IMR-90 (cell line): ENCODE measurements at regions not wholly inside any gene's neighbourhood (a gene's known extent, or its start where the extent isn't known, plus 50 kb on each side); places are given as distances from the start of the nearest gene placed in this dataset.

Experiments
- ATAC-seq: fragments of 200-7000 bp; cut with Tn5 transposase; 2 replicates; pipeline ENCODE4 v1.9.1; 2020; ENCODE audit warnings: low read depth, mild to moderate bottlenecking, moderate library complexity
- BruUV-seq: library from RNA; stranded (reverse); fragments of 400-500 nt; replicated peaks from 2 replicates; lab custom pipeline; 2021; lab: Mats Ljungman, UMichigan
- CTCF ChIA-PET: fragments of 300-600 bp; formaldehyde crosslinking; extraction: SDS; loops from one replicate; lab custom pipeline; 2021; ENCODE audit warnings: antibody characterized with exemption; lab: Yijun Ruan, JAX
- POLR2A ChIA-PET: fragments of 300-600 bp; sonication (Branson Sonifier 250); formaldehyde crosslinking; loops from one replicate; lab custom pipeline; 2022; ENCODE audit warnings: antibody characterized with exemption; ENCODE audit not compliant: unreplicated experiment; lab: Charles Lee
- DNase-seq: peaks from one replicate; pipeline ENCODE4 v3.0.0; 2013
- H2AFZ ChIP-seq: replicated peaks from 2 replicates; pipeline ENCODE3; 2013; ENCODE audit warnings: low read length, mild to moderate bottlenecking; ENCODE audit not compliant: poor library complexity
- H2AK5ac ChIP-seq: 2 replicates; pipeline ENCODE4 v1.6.1; 2013; ENCODE audit warnings: low read depth, low read length, inconsistent platforms
- H2AK9ac ChIP-seq: replicated peaks from 2 replicates; pipeline ENCODE3; 2013; ENCODE audit warnings: mild to moderate bottlenecking, low read depth, low read length, moderate library complexity; ENCODE audit not compliant: poor library complexity
- H2BK120ac ChIP-seq: 2 replicates; pipeline ENCODE4 v1.6.1; 2013; ENCODE audit warnings: low read depth, low read length, inconsistent platforms
- H2BK15ac ChIP-seq: 3 replicates; pipeline ENCODE4 v1.6.1; 2013; ENCODE audit warnings: low read depth, low read length, inconsistent platforms
- H2BK20ac ChIP-seq: 2 replicates; pipeline ENCODE4 v1.6.1; 2013; ENCODE audit warnings: low read depth, mild to moderate bottlenecking, inconsistent platforms, low read length, moderate library complexity
- H2BK5ac ChIP-seq: 2 replicates; pipeline ENCODE4 v1.6.1; 2013; ENCODE audit warnings: mild to moderate bottlenecking, low read depth, low read length, inconsistent platforms; ENCODE audit not compliant: poor library complexity, severe bottlenecking
- H3K14ac ChIP-seq: replicated peaks from 2 replicates; pipeline ENCODE4 v1.6.1; 2013; ENCODE audit warnings: low read depth, low read length, inconsistent platforms
- H3K18ac ChIP-seq: 2 replicates; pipeline ENCODE4 v1.6.1; 2013; ENCODE audit warnings: low read depth, low read length, control low read depth
- H3K23ac ChIP-seq: 2 replicates; pipeline ENCODE4 v1.6.1; 2013; ENCODE audit warnings: low read depth, low read length, inconsistent platforms
- H3K27ac ChIP-seq: 2 replicates; pipeline ENCODE4 v1.5.1; 2013; ENCODE audit warnings: mild to moderate bottlenecking, control low read depth, low read length; ENCODE audit not compliant: insufficient read depth
- H3K27me3 ChIP-seq: 2 replicates; pipeline ENCODE4 v1.6.1; 2013; ENCODE audit warnings: low read length; ENCODE audit not compliant: control insufficient read depth, insufficient read depth
- H3K36me3 ChIP-seq: 2 replicates; pipeline ENCODE4 v1.6.1; 2013; ENCODE audit warnings: low read length, mixed read lengths; ENCODE audit not compliant: control insufficient read depth, insufficient read depth
- H3K4ac ChIP-seq: 2 replicates; pipeline ENCODE4 v1.6.1; 2013; ENCODE audit warnings: low read depth, low read length, inconsistent platforms
- H3K4me1 ChIP-seq: 2 replicates; pipeline ENCODE4 v1.6.1; 2013; ENCODE audit warnings: low read length, mixed read lengths; ENCODE audit not compliant: control insufficient read depth, insufficient read depth
- H3K4me2 ChIP-seq: 2 replicates; pipeline ENCODE4 v1.6.1; 2013; ENCODE audit warnings: low read depth, mild to moderate bottlenecking, control low read depth, low read length, moderate library complexity
- H3K4me3 ChIP-seq: 2 replicates; pipeline ENCODE4 v1.5.1; 2013; ENCODE audit warnings: low read depth, mild to moderate bottlenecking, control low read depth, low read length, moderate library complexity; ENCODE audit not compliant: insufficient read depth
- H3K56ac ChIP-seq: 2 replicates; pipeline ENCODE4 v1.6.1; 2013; ENCODE audit warnings: low read length, inconsistent platforms; ENCODE audit not compliant: insufficient read depth; ENCODE audit errors: extremely low read depth
- H3K79me1 ChIP-seq, 2 experiments: 2 replicates each; pipeline ENCODE4 v1.6.1; 2013; ENCODE audit warnings: low read length in 2 of 2, inconsistent platforms in 1 of 2, low read depth in 1 of 2
- H3K9ac ChIP-seq: 2 replicates; pipeline ENCODE4 v1.6.1; 2013; ENCODE audit warnings: low read depth, low read length, control low read depth
- H3K9me1 ChIP-seq: 2 replicates; pipeline ENCODE4 v1.6.1; 2013; ENCODE audit warnings: low read length, inconsistent platforms; ENCODE audit not compliant: insufficient read depth
- H3K9me3 ChIP-seq: 2 replicates; pipeline ENCODE4 v1.6.1; 2013; ENCODE audit warnings: low read length; ENCODE audit not compliant: control insufficient read depth, insufficient read depth
- H4K20me1 ChIP-seq: 2 replicates; pipeline ENCODE4 v1.6.1; 2013; ENCODE audit warnings: low read length, inconsistent platforms; ENCODE audit not compliant: insufficient read depth
- H4K5ac ChIP-seq: 2 replicates; pipeline ENCODE4 v1.6.1; 2013; ENCODE audit warnings: mild to moderate bottlenecking, low read depth, low read length, control low read depth
- H4K8ac ChIP-seq, 2 experiments: 2 replicates each; pipeline ENCODE4 v1.6.1; 2013; ENCODE audit warnings: low read depth in 2 of 2, low read length in 2 of 2, control low read depth in 1 of 2, inconsistent platforms in 1 of 2
- H4K91ac ChIP-seq: 2 replicates; pipeline ENCODE4 v1.6.1; 2013; ENCODE audit warnings: low read depth, low read length, inconsistent platforms; ENCODE audit not compliant: insufficient read depth
- CHD1 ChIP-seq: IDR thresholded peaks from 2 replicates; pipeline ENCODE4 v1.6.1; 2012; ENCODE audit warnings: low read depth, low read length, improper control_type of control experiment
- CTCF ChIP-seq: conservative IDR thresholded peaks from 2 replicates; pipeline ENCODE4 v1.5.1; 2012; ENCODE audit warnings: mild to moderate bottlenecking, low read depth, low read length, improper control_type of control experiment
- ELK1 ChIP-seq: fragments of 150-350 bp; IDR thresholded peaks from 2 replicates; pipeline ENCODE4 v1.6.1; 2016; ENCODE audit warnings: low read depth, mild to moderate bottlenecking, low read length, moderate library complexity, borderline replicate concordance
- FOS ChIP-seq: fragments of 150-350 bp; IDR thresholded peaks from 2 replicates; pipeline ENCODE4 v1.6.1; 2016; ENCODE audit warnings: low read depth, low read length
- MAFK ChIP-seq: IDR thresholded peaks from 2 replicates; pipeline ENCODE4 v1.6.1; 2012; ENCODE audit warnings: low read depth, low read length, improper control_type of control experiment
- MAZ ChIP-seq: IDR thresholded peaks from 2 replicates; pipeline ENCODE4 v1.6.1; 2012; ENCODE audit warnings: low read depth, mild to moderate bottlenecking, low read length, improper control_type of control experiment, moderate library complexity, borderline replicate concordance
- MXI1 ChIP-seq: IDR thresholded peaks from 2 replicates; pipeline ENCODE4 v1.6.1; 2012; ENCODE audit warnings: low read depth, mild to moderate bottlenecking, low read length, moderate library complexity, borderline replicate concordance
- POLR2A ChIP-seq: IDR thresholded peaks from 2 replicates; pipeline ENCODE4 v1.6.1; 2012; ENCODE audit warnings: mild to moderate bottlenecking, low read depth, low read length
- RCOR1 ChIP-seq: IDR thresholded peaks from 2 replicates; pipeline ENCODE4 v1.6.1; 2012; ENCODE audit warnings: mild to moderate bottlenecking, low read length, improper control_type of control experiment; ENCODE audit not compliant: insufficient replicate concordance
- RFX5 ChIP-seq: IDR thresholded peaks from 2 replicates; pipeline ENCODE4 v1.8.0; 2012; ENCODE audit warnings: low read depth, mild to moderate bottlenecking, low read length, moderate library complexity
- SMC3 ChIP-seq: fragments of 150-350 bp; IDR thresholded peaks from 2 replicates; pipeline ENCODE4 v1.6.1; 2016; ENCODE audit warnings: low read depth, mild to moderate bottlenecking, antibody characterized with exemption, low read length, moderate library complexity
- USF2 ChIP-seq: fragments of 150-350 bp; IDR thresholded peaks from 2 replicates; pipeline ENCODE4 v1.6.1; 2017; ENCODE audit warnings: mild to moderate bottlenecking, antibody characterized with exemption, low read length, low read depth
- WGBS, 2 experiments: methylation state at CpG; one replicate each; pipeline versions ENCODE4 v1.1.5 to v1.1.7; 2013; ENCODE audit warnings: missing lambda C conversion rate in 2 of 2; ENCODE audit not compliant: insufficient read length in 1 of 2; ENCODE audit errors: extremely low coverage in 2 of 2; 5-methylcytosine and 5-hydroxymethylcytosine counted together
- dilution Hi-C: fragments of 300-500 bp; cut with HindIII; formaldehyde crosslinking; loops from one replicate; pipeline ENCODE4 v1.14.3; 2018; ENCODE audit warnings: low sequenced_read_pairs; ENCODE audit not compliant: unreplicated experiment
- in situ Hi-C: fragments of 300-500 bp; cut with MboI; formaldehyde crosslinking; loops from 3 replicates; pipeline ENCODE4 v1.14.3; 2019; ENCODE audit warnings: low sequenced_read_pairs, inconsistent platforms, mixed read lengths
- intact Hi-C: fragments of 100-400 bp; cut with micrococcal nuclease; formaldehyde crosslinking; loops from 2 replicates; pipeline ENCODE4 v1.10.0; 2022

GRCh38 chr7:155211173-155211572, 86.5 kb upstream of the INSIG1 start:
- H3K36me3 ChIP-seq: no peaks in the 10 kb centered on the region
- peaks cover 10% of the 10 kb centered on the region for H3K4me1 ChIP-seq
- H2BK5ac ChIP-seq: no peak overlapping the region
- H3K27ac ChIP-seq: no peak overlapping the region
- DNase-seq (no peak), ATAC-seq (no peak)
- H4K8ac ChIP-seq: no peak overlapping the region
- no peak overlapping the region for H3K18ac ChIP-seq
- WGBS, 2 experiments: no CpG with 5 or more reads among the region's 6 CpGs
- dilution Hi-C loops (no loop called here), intact Hi-C loops (no loop called here), in situ Hi-C loops (no loop called here)
- H3K56ac ChIP-seq: no peak overlapping the region
- H3K4me3 ChIP-seq: no peak overlapping the region
- H3K9ac ChIP-seq: no peak overlapping the region
- H4K20me1 ChIP-seq: no peaks in the 10 kb centered on the region
- H4K5ac ChIP-seq: no peak overlapping the region
- no peak overlapping the region for H3K4me2 ChIP-seq
- no peak overlapping the region for H2BK20ac ChIP-seq
- ChIA-PET POLR2A (no interaction called here), CTCF (no interaction called here)
- no peak overlapping the region for H2AFZ ChIP-seq
- H3K9me3 ChIP-seq: no peaks in the 10 kb centered on the region
- no peak overlapping the region for H3K23ac ChIP-seq
- H3K9me1 ChIP-seq: peaks cover 20% of the 10 kb centered on the region
- no peaks in the 10 kb centered on the region for H3K79me1 ChIP-seq
- BruUV-seq: no TSS peak
- no peak overlapping the region for H3K14ac ChIP-seq
- no peak overlapping the region for H4K91ac ChIP-seq
- H2BK15ac ChIP-seq: no peak overlapping the region
- no peaks in the 10 kb centered on the region for H3K27me3 ChIP-seq
- no peak overlapping the region for H2AK9ac ChIP-seq
- H3K4ac ChIP-seq: no peak overlapping the region
- 0 out of 2 replicates have a peak overlapping the region, but pooled peaks have one; percentile 33 for H2AK5ac ChIP-seq
- no peak overlapping the region for H2BK120ac ChIP-seq
- no peak for TF ChIP-seq POLR2A
- no peak for TF ChIP-seq CTCF
- TF ChIP-seq RFX5: no peak
- no peak for TF ChIP-seq USF2
- TF ChIP-seq FOS: no peak
- TF ChIP-seq ELK1: no peak
- TF ChIP-seq CHD1: no peak
- TF ChIP-seq MXI1: no peak
- TF ChIP-seq MAZ: no peak
- no peak for TF ChIP-seq SMC3
- no peak for TF ChIP-seq MAFK
- no peak for TF ChIP-seq RCOR1
